Osteocyte (in vitro differentiated cells): ENCODE measurements at regions not wholly inside any gene's neighbourhood (a gene's known extent, or its start where the extent isn't known, plus 50 kb on each side); places are given as distances from the start of the nearest gene placed in this dataset.
"Not testable (repeated sequence)": the region's sequence is repeated elsewhere in the genome, so short reads cannot be mapped to it uniquely, and the experiment has no call there.

Experiments
- DNase-seq: peaks from one replicate; pipeline ENCODE4 v3.0.0; 2021; ENCODE audit warnings: mixed read lengths; ENCODE audit not compliant: unreplicated experiment; ENCODE audit errors: extremely low spot score
- H3K27ac Mint-ChIP-seq: one replicate; pipeline ENCODE4 v1.8.0; 2021; ENCODE audit warnings: mild to moderate bottlenecking, mixed read lengths; ENCODE audit not compliant: unreplicated experiment
- H3K27me3 Mint-ChIP-seq: one replicate; pipeline ENCODE4 v1.8.0; 2021; ENCODE audit warnings: mixed read lengths; ENCODE audit not compliant: unreplicated experiment
- H3K36me3 Mint-ChIP-seq: one replicate; pipeline ENCODE4 v1.8.0; 2021; ENCODE audit warnings: mixed read lengths; ENCODE audit not compliant: unreplicated experiment
- H3K4me1 Mint-ChIP-seq: one replicate; pipeline ENCODE4 v1.8.0; 2021; ENCODE audit warnings: mixed read lengths; ENCODE audit not compliant: unreplicated experiment
- H3K4me3 Mint-ChIP-seq: one replicate; pipeline ENCODE4 v1.8.0; 2021; ENCODE audit warnings: mild to moderate bottlenecking, moderate library complexity, mixed read lengths; ENCODE audit not compliant: unreplicated experiment
- H3K9me3 Mint-ChIP-seq: one replicate; pipeline ENCODE4 v1.8.0; 2021; ENCODE audit warnings: mixed read lengths; ENCODE audit not compliant: unreplicated experiment
- CTCF ChIP-seq: fragments of 200-600 bp; sonication (generic); IDR thresholded peaks from 2 replicates; pipeline ENCODE4 v1.5.0; 2021; ENCODE audit warnings: antibody characterized with exemption, mild to moderate bottlenecking, moderate library complexity

DNA sequence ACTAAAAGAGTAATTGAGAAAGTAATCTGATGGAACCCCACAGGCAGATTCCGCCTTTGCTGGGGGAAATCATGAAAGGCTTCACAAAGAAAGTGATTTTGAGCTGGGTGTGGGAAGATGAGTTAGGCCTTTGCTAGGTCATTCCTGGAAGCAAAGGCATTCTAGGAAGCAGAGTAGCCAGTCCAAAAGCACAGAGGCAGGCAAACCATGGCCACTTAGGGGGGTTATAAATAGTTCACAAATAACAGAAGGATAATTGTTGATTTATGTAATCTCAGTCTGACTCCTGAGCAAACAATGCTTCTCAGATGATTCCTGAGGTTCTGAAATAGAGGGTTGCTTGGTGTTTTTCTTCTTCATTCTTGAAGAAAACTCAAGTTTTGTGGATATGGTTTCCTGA, 576.3 kb downstream of the NTRK3 start:
- no peak for DNase-seq
- peaks cover 9% of the 10 kb centered on the region for H3K9me3 Mint-ChIP-seq
- H3K27me3 Mint-ChIP-seq: no peaks in the 10 kb centered on the region
- H3K4me1 Mint-ChIP-seq: no peaks in the 10 kb centered on the region
- no peak for TF ChIP-seq CTCF
- no peak overlapping the region for H3K4me3 Mint-ChIP-seq
- no peak overlapping the region for H3K27ac Mint-ChIP-seq
- H3K36me3 Mint-ChIP-seq: no peaks in the 10 kb centered on the region

DNA sequence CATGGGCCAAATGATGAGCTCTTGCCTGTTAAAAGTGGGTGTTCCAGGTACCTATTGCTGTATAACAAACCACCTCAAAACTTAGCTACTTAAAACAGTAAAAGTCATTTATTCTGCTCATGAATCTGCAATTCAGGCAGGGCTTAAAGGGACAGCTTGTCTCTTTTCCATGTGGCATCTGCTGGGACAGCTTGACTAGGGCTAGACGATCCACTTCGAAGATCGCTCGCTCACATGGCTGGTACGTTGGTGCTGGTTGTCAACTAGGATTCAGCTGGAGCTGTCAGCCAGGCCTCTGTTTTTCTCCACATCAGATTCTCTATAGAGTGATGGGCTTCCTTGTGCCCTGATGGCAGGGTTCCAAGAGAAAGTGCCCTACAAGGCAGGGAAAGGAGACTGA, 581.3 kb downstream of the NTRK3 start:
- Mint-ChIP-seq H3K27ac (no peak overlapping the region), H3K4me3 (no peak overlapping the region), H3K9me3 (peaks cover 9% of the 10 kb centered on the region), H3K36me3 (no peaks in the 10 kb centered on the region), H3K4me1 (no peaks in the 10 kb centered on the region), H3K27me3 (no peaks in the 10 kb centered on the region)
- no peak for TF ChIP-seq CTCF
- no peak for DNase-seq

DNA sequence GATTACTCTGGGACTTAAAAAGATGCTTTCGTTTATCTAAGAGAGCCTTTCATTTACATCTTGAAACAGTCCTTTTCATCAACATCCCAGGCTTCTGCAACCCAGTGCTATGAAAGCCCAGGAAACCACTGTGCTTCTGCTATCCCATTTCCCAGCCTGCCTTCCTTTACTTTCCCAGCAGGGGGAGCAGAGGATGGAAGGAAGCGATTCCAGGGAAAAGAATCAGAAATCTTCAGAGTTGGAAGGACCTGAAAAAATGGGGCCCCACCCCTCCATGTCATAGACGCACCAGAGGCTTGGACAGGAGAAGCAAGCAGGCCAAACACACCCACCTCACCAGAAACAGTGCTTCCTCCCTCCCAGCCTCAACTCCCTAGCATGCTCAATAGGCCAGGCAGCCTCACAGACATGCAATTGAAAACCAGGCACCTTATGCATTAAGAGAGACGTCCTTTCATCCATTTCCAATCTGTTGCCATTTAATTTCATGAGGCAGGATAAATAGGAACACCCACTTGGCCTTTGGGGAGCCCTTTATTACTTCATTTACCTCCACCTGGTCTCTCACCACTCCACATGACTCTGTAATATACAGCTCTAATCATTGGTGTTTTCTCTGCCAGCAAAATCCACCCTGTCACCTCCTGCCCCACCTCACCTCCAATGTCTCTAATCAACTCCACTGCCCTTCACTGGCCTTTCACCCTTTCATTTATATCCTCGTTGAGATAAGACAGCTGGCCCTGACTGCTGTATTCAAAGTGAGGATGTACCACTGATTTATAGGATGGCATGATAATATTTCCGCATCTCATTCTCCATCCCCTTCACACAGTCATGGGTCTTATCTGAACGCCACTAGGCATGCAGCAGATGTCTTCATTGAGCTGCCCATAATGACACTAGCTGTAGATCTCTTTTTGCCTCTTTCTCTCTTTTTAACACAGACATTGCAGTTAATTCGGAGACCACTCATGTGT, 583.9 kb downstream of the NTRK3 start:
- TF ChIP-seq CTCF: peak; percentile 59
- Mint-ChIP-seq H3K36me3 (no peaks in the 10 kb centered on the region), H3K9me3 (peaks cover 16% of the 10 kb centered on the region), H3K4me3 (no peak overlapping the region), H3K4me1 (no peaks in the 10 kb centered on the region), H3K27ac (no peak overlapping the region), H3K27me3 (no peaks in the 10 kb centered on the region)
- no peak for DNase-seq

DNA sequence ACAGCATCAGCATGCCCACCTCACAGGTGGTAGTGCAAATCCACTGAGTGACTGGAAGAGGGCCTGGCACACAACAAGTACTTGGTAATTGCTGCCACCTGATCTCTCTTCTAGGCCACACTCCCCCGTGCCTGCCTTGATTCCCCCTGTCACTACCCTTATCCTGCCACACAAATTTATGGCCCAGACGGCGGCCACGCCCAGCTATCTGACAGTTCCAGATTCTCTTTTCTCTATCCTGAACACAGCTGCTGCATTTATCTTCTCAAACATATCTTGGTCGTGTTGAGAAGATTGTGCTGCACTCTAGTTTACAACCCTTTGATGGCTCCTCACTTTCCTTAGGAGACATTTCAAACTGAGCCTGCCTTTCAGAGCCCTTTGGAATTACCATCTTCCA, 585.2 kb downstream of the NTRK3 start:
- H3K4me3 Mint-ChIP-seq: no peak overlapping the region
- H3K27ac Mint-ChIP-seq: no peak overlapping the region
- H3K4me1 Mint-ChIP-seq: no peaks in the 10 kb centered on the region
- H3K9me3 Mint-ChIP-seq: peaks cover 13% of the 10 kb centered on the region
- H3K36me3 Mint-ChIP-seq: no peaks in the 10 kb centered on the region
- no peaks in the 10 kb centered on the region for H3K27me3 Mint-ChIP-seq
- TF ChIP-seq CTCF: no peak
- no peak for DNase-seq

- H3K27ac Mint-ChIP-seq: no peak overlapping the region
- peaks cover 9% of the 10 kb centered on the region for H3K9me3 Mint-ChIP-seq
- H3K36me3 Mint-ChIP-seq: no peaks in the 10 kb centered on the region
- no peaks in the 10 kb centered on the region for H3K4me1 Mint-ChIP-seq
- H3K27me3 Mint-ChIP-seq: no peaks in the 10 kb centered on the region
- H3K4me3 Mint-ChIP-seq: no peak overlapping the region
- DNase-seq: no peak
- no peak for TF ChIP-seq CTCF
Measured at GRCh38 chr15:87669846-87670245, 586.7 kb downstream of the NTRK3 start.

GRCh38 chr15:87668768-87669564, 587.6 kb downstream of the NTRK3 start:
- H3K27ac Mint-ChIP-seq, H3K4me1 Mint-ChIP-seq, H3K27me3 Mint-ChIP-seq, DNase-seq, H3K9me3 Mint-ChIP-seq, H3K36me3 Mint-ChIP-seq, H3K4me3 Mint-ChIP-seq: not testable (repeated sequence)
